Endothelial cell of umbilical vein (primary cell): ENCODE measurements at regions not wholly inside any gene's neighbourhood (a gene's known extent, or its start where the extent isn't known, plus 50 kb on each side); places are given as distances from the start of the nearest gene placed in this dataset.

Experiments
- BruUV-seq: library from RNA; stranded (reverse); fragments of 400-500 nt; replicated peaks from 2 replicates; lab custom pipeline; 2021; lab: Mats Ljungman, UMichigan
- CTCF ChIA-PET: fragments of 300-600, 350-600 bp; sonication (Branson Sonifier 250); formaldehyde crosslinking; loops from one replicate; lab custom pipeline; 2021; ENCODE audit warnings: antibody characterized with exemption, inconsistent platforms; lab: Charles Lee
- POLR2A ChIA-PET: fragments of 300-600, 350-600 bp; sonication (Branson Sonifier 250); formaldehyde crosslinking; loops from one replicate; lab custom pipeline; 2021; ENCODE audit warnings: antibody characterized with exemption, inconsistent platforms; lab: Charles Lee
- DNase-seq: peaks from one replicate; pipeline ENCODE4 v3.0.0-alpha.2; 2011; ENCODE audit warnings: low read depth, low spot score
- FAIRE-seq: peaks from 2 replicates; lab custom pipeline; 2011; peaks lifted over from hg19 to GRCh38; lab: Jason Lieb, UNC
- H2AFZ ChIP-seq: 2 replicates; pipeline ENCODE4 v1.6.0; 2012; ENCODE audit warnings: low read depth, low read length, control low read depth, inconsistent platforms
- H3K27ac ChIP-seq: 2 replicates; pipeline ENCODE4 v1.5.1; 2011; ENCODE audit warnings: low read depth, mild to moderate bottlenecking, control low read depth, low read length, moderate library complexity; ENCODE audit not compliant: insufficient read depth
- H3K27me3 ChIP-seq, 2 experiments: 2 replicates each; pipeline versions ENCODE4 v1.6.0 to v1.6.1; 2011; ENCODE audit warnings: low read length in 2 of 2, mixed read lengths in 1 of 2; ENCODE audit not compliant: control insufficient read depth in 2 of 2, insufficient read depth in 2 of 2
- H3K36me3 ChIP-seq, 2 experiments: 2 replicates in 1 of 2; 3 replicates in 1 of 2; pipeline ENCODE4 v1.5.1; 2011; ENCODE audit warnings: low read length in 2 of 2, mild to moderate bottlenecking in 1 of 2, moderate library complexity in 1 of 2; ENCODE audit not compliant: control insufficient read depth in 2 of 2, insufficient read depth in 2 of 2; ENCODE audit errors: extremely low read depth in 1 of 2
- H3K4me1 ChIP-seq: 3 replicates; pipeline ENCODE4 v1.5.1; 2011; ENCODE audit warnings: mild to moderate bottlenecking, low read length; ENCODE audit not compliant: control insufficient read depth, insufficient read depth; ENCODE audit errors: extremely low read depth
- H3K4me2 ChIP-seq: 2 replicates; pipeline ENCODE4 v1.6.1; 2011; ENCODE audit warnings: low read length, control low read depth, mixed read lengths; ENCODE audit not compliant: insufficient read depth
- H3K4me3 ChIP-seq, 3 experiments: fragments of 200-600 bp in 1 of 3; sonication (generic), shearing (Covaris generic) in 1 of 3; replicated peaks in 1 of 3; 2 replicates each; pipeline ENCODE4 v1.5.1; 2011 to 2016; ENCODE audit warnings: control low read depth in 3 of 3, low read length in 3 of 3, mild to moderate bottlenecking in 2 of 3, inconsistent platforms in 1 of 3, low read depth in 1 of 3, moderate library complexity in 1 of 3; ENCODE audit not compliant: insufficient read depth in 1 of 3
- H3K79me2 ChIP-seq: 2 replicates; pipeline ENCODE4 v1.6.0; 2012; ENCODE audit warnings: low read length, inconsistent platforms; ENCODE audit not compliant: control insufficient read depth, insufficient read depth
- H3K9ac ChIP-seq: replicated peaks from 2 replicates; pipeline ENCODE3; 2011; ENCODE audit warnings: low read length, control low read depth; ENCODE audit not compliant: insufficient read depth; ENCODE audit errors: extremely low read depth
- H3K9me1 ChIP-seq: replicated peaks from 3 replicates; pipeline ENCODE4 v1.6.0; 2011; ENCODE audit warnings: mild to moderate bottlenecking, low read length; ENCODE audit not compliant: control insufficient read depth, insufficient read depth; ENCODE audit errors: extremely low read depth
- H3K9me3 ChIP-seq: replicated peaks from 2 replicates; pipeline ENCODE4 v1.5.1; 2012; ENCODE audit warnings: low read length, inconsistent platforms; ENCODE audit not compliant: control insufficient read depth, insufficient read depth
- H4K20me1 ChIP-seq: replicated peaks from 2 replicates; pipeline ENCODE3; 2011; ENCODE audit warnings: mild to moderate bottlenecking, low read length; ENCODE audit not compliant: control insufficient read depth, insufficient read depth; ENCODE audit errors: extremely low read depth
- CTCF ChIP-seq, 2 donors: IDR thresholded peaks; 1 replicate in 1 of 2; 2 replicates in 1 of 2; pipeline ENCODE4 v1.5.1; 2011; ENCODE audit warnings: low read length in 2 of 2, mild to moderate bottlenecking in 2 of 2, moderate library complexity in 2 of 2, control low read depth in 1 of 2, inconsistent platforms in 1 of 2, low read depth in 1 of 2; ENCODE audit not compliant: insufficient read depth in 1 of 2; ENCODE audit errors: extremely low read depth in 1 of 2
- EZH2 ChIP-seq: IDR thresholded peaks from 2 replicates; pipeline ENCODE4 v1.6.1; 2012; ENCODE audit warnings: borderline replicate concordance, low read depth, mild to moderate bottlenecking, moderate library complexity, low read length, inconsistent platforms; ENCODE audit not compliant: severe bottlenecking
- FOS ChIP-seq: IDR thresholded peaks from 2 replicates; pipeline ENCODE4 v1.6.1; 2011; ENCODE audit warnings: mild to moderate bottlenecking, low read length, moderate library complexity, borderline replicate concordance; ENCODE audit not compliant: insufficient read depth
- GATA2 ChIP-seq: IDR thresholded peaks from 2 replicates; pipeline ENCODE4 v1.7.0; 2011; ENCODE audit warnings: low read depth, mild to moderate bottlenecking, moderate library complexity, mixed read lengths, low read length; ENCODE audit not compliant: insufficient read length, insufficient read depth
- JUN ChIP-seq: IDR thresholded peaks from 2 replicates; pipeline ENCODE4 v1.6.1; 2011; ENCODE audit warnings: borderline replicate concordance, low read depth; ENCODE audit not compliant: insufficient read length, insufficient read depth
- MAX ChIP-seq: IDR thresholded peaks from 2 replicates; pipeline ENCODE4 v1.6.1; 2011; ENCODE audit not compliant: insufficient read depth, insufficient read length
- MYC ChIP-seq: IDR thresholded peaks from one replicate; pipeline ENCODE4 v1.6.1; 2011; ENCODE audit warnings: mild to moderate bottlenecking, low read depth, low read length
- POLR2A ChIP-seq: IDR thresholded peaks from 2 replicates; pipeline ENCODE4 v1.6.1; 2012; ENCODE audit warnings: low read depth, mild to moderate bottlenecking, control low read depth, low read length
- POLR2AphosphoS5 ChIP-seq: IDR thresholded peaks from 2 replicates; pipeline ENCODE4 v1.6.1; 2012; ENCODE audit warnings: low read depth, mild to moderate bottlenecking, control low read depth, low read length, moderate library complexity; ENCODE audit not compliant: insufficient read depth
- dilution Hi-C: fragments of 300-500 bp; cut with MboI; formaldehyde crosslinking; loops from one replicate; pipeline ENCODE4 v1.15.0; 2019; ENCODE audit warnings: low sequenced_read_pairs; ENCODE audit not compliant: extremely low pct_ligation_motif_present
- intact Hi-C: fragments of 100-400 bp; cut with micrococcal nuclease; formaldehyde crosslinking; loops from one replicate; pipeline ENCODE4 v1.10.0; 2022

- no peak overlapping the region for H3K4me2 ChIP-seq
- no peaks in the 10 kb centered on the region for H3K9me3 ChIP-seq
- no peak for TF ChIP-seq MYC
- no peak for TF ChIP-seq POLR2A
- TF ChIP-seq CTCF (IDR thresholded peaks at IDR 0.05; ENCODE audit: extremely low read depth in 1 of 2, insufficient read depth in 1 of 2, low read depth in 1 of 2, low read length in 2 of 2): no peak
- no peak for TF ChIP-seq POLR2AphosphoS5
- no peak for TF ChIP-seq GATA2
- TF ChIP-seq JUN: no peak
- TF ChIP-seq EZH2: no peak
- TF ChIP-seq MAX: no peak
- TF ChIP-seq FOS: no peak
- H3K4me1 ChIP-seq: no peaks in the 10 kb centered on the region
- ChIA-PET POLR2A (no interaction called here), CTCF (no interaction called here)
- H2AFZ ChIP-seq: no peak overlapping the region
- no peak for FAIRE-seq
- no peaks in the 10 kb centered on the region for H3K9me1 ChIP-seq
- H3K4me3 ChIP-seq: no peak overlapping the region
- dilution Hi-C loops: no loop called here
- no peaks in the 10 kb centered on the region for H3K79me2 ChIP-seq
- BruUV-seq: no TSS peak
- no peak overlapping the region for H3K27ac ChIP-seq
- no peak overlapping the region for H3K9ac ChIP-seq
- H3K27me3 ChIP-seq: no peaks in the 10 kb centered on the region
- intact Hi-C loops: no loop called here
- no peak for DNase-seq
- no peaks in the 10 kb centered on the region for H4K20me1 ChIP-seq
- no peaks in the 10 kb centered on the region for H3K36me3 ChIP-seq
Measured at GRCh38 chr12:16421806-16422205, 74.4 kb downstream of the MGST1 start.
